ENCODE measurements at regions not wholly inside any gene's neighbourhood (a gene's known extent, or its start where the extent isn't known, plus 50 kb on each side); places are given as distances from the start of the nearest gene placed in this dataset.
"Not testable (repeated sequence)": the region's sequence is repeated elsewhere in the genome, so short reads cannot be mapped to it uniquely, and the experiment has no call there.

DNA sequence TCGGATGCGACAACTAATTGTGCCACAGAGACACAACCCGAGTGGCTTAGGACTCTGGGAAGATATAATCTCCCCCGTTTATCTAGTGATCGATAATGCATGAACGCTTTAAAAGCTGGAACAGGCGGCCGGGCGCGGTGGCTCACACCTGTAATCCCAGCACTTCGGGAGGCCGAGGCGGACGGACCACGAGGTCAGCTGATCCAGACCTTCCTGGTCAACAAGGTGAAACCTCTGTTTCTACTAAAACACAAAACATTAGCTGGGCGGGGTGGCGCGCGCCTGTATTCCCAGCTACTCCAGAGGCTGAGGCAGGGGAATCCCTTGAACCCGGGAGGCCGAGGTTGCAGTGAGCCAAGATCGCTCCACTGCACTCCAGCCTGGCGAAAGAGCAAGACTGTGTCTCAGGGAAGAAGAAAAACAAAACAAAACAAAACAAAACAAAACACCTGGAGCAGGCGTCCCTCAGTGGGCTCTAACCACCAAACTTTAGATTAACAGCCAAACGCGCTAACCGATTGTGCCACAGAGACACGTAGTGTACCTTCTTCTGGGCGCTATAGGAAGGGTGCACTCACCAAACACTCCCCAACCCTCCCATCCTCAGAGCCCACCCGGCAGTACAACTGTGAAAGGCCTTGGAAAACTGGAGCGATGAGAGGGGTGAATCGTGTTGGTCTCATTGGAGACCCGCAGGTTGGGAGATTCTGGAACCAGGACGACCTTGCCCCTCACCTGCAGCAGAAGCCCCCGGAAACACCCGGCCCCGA lies 53.3 kb upstream of the PPIAL4F start:
- H3K4me3 ChIP-seq; ATAC-seq; FAIRE-seq; H3K27ac ChIP-seq; H3K4me1 ChIP-seq; H3K36me3 ChIP-seq; DNase-seq; H3K27me3 ChIP-seq; intact Hi-C loops (cut with DNase I); H3K9me3 ChIP-seq: not testable (repeated sequence)
- 54 to 66% methylated on average over 25 to 34 of the region's 37 CpGs for WGBS, 2 donors

All from pancreas (tissue), 10 donors.